Thymus (tissue), 11 donors: ENCODE measurements at regions not wholly inside any gene's neighbourhood (a gene's known extent, or its start where the extent isn't known, plus 50 kb on each side); places are given as distances from the start of the nearest gene placed in this dataset.
"Not testable (repeated sequence)": the region's sequence is repeated elsewhere in the genome, so short reads cannot be mapped to it uniquely, and the experiment has no call there.

Experiments
- DNase-seq, 9 donors: peaks; one replicate each; pipeline ENCODE4 v3.0.0-alpha.2; 2013; ENCODE audit warnings: low spot score in 9 of 9, low read depth in 6 of 9, missing footprints in 1 of 9
- H3K27ac ChIP-seq, 2 donors: one replicate each; pipeline ENCODE4 v1.5.1; 2013; ENCODE audit warnings: control low read depth in 1 of 2, low read depth in 1 of 2, low read length in 1 of 2, mild to moderate bottlenecking in 1 of 2, moderate library complexity in 1 of 2
- H3K27me3 ChIP-seq, 2 donors: one replicate each; pipeline ENCODE4 v1.5.1; 2013; ENCODE audit warnings: low read length in 1 of 2; ENCODE audit not compliant: control insufficient read depth in 2 of 2, insufficient read depth in 1 of 2
- H3K36me3 ChIP-seq, 2 donors: one replicate each; pipeline ENCODE4 v1.5.1; 2013; ENCODE audit warnings: low read length in 1 of 2, mild to moderate bottlenecking in 1 of 2, moderate library complexity in 1 of 2; ENCODE audit not compliant: control insufficient read depth in 2 of 2, insufficient read depth in 2 of 2
- H3K4me1 ChIP-seq, 2 donors: one replicate each; pipeline ENCODE4 v1.5.1; 2013; ENCODE audit warnings: low read length in 2 of 2; ENCODE audit not compliant: control insufficient read depth in 2 of 2, insufficient read depth in 2 of 2
- H3K4me3 ChIP-seq, 2 donors: one replicate each; pipeline ENCODE4 v1.5.1; 2013; ENCODE audit warnings: low read length in 2 of 2, control low read depth in 1 of 2, mild to moderate bottlenecking in 1 of 2
- H3K9me3 ChIP-seq, 2 donors: one replicate each; pipeline ENCODE4 v1.5.1; 2013; ENCODE audit warnings: low read length in 1 of 2, mild to moderate bottlenecking in 1 of 2; ENCODE audit not compliant: control insufficient read depth in 2 of 2, insufficient read depth in 1 of 2
- WGBS: extraction: QIAGEN DNeasy Blood & Tissue Kit; methylation state at CpG from one replicate; pipeline ENCODE4 v1.1.7; 2013; 5-methylcytosine and 5-hydroxymethylcytosine counted together
- donor health status: healthy.

DNA sequence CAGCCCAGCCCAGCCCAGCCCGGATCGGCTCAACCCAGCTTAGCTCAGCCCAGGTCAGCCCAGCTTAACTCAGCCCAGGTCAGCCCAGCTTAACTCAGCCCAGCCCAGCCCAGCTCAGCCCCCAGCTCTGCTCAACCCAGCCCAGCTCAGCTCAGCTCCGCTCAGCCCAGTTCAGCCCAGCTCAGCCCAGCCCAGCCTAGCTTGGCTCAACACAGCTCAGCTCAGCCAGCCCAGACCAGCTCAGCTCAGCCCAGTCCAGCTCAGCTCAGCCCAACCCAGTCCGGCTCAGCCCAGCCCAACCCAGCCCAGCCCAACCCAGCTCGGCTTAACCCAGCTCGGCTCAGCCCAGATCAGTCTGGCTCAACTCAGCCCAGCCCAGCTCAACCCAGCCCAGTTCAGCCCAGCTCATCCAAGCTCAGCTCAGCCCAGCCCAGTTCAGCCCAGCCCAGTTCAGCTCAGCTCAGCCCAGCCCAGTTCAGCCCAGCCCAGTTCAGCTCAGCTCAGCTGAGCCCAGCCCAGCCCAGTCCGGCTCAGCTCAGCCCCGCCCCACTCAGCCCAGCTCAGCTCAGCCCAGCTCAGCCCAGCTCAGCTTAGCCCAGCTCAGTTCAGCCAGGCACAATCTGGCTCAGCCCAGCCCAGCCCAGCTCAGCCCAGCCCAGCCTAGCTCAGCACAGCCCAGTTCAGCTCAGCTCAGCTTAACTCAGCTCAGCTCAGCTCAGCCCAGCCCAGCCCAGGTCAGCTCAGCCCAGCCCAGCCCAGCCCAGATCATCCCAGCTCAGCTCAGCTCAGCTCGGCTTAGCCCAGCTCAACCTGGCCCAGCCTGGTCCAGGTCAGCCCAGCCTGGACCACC lies 331.7 kb downstream of the TMEM121 start:
- DNase-seq = no peak
- Histone ChIP-seq H3K9me3 (no peaks in the 10 kb centered on the region), H3K27ac (peak overlapping the region; percentile 47 to 49), H3K27me3 (peaks cover 3 to 4% of the 10 kb centered on the region in 2 donors), H3K36me3 (peaks cover 3 to 7% of the 10 kb centered on the region in 2 donors), H3K4me1 (peaks cover 27 to 57% of the 10 kb centered on the region in 2 donors), H3K4me3 (no peak overlapping the region)
- 89% methylated on average over 9 of the region's 9 CpGs for WGBS

DNA sequence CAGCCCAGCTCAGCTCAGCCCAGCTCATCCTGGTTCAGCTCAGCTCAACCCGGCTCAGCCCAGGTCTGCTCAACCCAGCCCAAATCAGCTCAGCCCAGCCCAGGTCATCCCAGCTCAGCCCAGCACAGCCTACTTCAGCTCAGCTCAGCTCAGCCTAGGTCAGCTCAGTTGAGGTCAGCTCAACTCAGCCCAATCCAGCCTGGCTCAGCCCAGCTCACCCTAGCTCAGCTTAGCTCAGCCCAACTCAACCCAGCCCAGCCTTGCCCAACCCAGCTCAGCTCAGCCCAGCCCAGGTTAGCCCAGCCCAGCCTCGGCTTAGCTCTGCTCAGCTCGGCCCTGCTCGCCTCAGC lies 332.3 kb downstream of the TMEM121 start:
- Histone ChIP-seq H3K27ac (peak overlapping the region; percentile 47 to 52), H3K4me1 (peaks cover 32 to 63% of the 10 kb centered on the region in 2 donors), H3K9me3 (no peaks in the 10 kb centered on the region), H3K4me3 (no peak overlapping the region), H3K36me3 (peaks cover 3 to 7% of the 10 kb centered on the region in 2 donors), H3K27me3 (peaks cover 6 to 9% of the 10 kb centered on the region in 2 donors)
- no peak for DNase-seq
- 92% methylated on average over 4 of the region's 4 CpGs for WGBS

DNA sequence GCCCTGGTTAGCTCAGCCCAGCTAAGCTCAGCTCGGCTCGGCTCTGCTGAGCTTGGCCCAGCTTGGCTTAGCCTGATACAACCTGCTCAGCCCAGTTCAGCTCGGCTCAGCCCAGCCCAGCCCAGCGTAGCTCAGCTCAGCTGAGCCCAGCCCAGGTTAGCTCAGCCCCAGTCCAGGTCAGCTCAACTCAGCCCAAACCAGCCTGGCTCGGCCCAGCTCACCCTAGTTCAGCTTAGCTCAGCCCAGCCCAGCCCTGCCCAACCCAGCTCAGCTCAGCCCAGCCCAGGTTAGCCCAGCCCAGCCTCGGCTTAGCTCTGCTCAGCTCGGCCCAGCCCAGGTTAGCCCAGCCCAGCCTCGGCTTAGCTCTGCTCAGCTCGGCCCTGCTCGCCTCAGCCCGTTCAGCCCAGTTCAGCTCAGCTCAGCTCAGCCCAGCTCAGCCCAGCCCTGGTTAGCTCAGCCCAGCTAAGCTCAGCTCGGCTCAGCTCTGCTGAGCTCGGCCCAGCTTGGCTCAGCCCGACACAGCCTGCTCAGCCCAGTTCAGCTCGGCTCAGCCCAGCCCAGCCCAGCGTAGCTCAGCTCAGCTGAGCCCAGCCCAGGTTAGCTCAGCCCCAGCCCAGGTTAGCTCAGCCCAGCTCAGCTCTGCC lies 332.8 kb downstream of the TMEM121 start:
- Histone ChIP-seq H3K4me1 (peaks cover 32 to 68% of the 10 kb centered on the region in 2 donors), H3K27ac (peak overlapping the region; percentile 31 to 64), H3K27me3 (peaks cover 6 to 13% of the 10 kb centered on the region in 2 donors)
- WGBS = 83% methylated on average over 16 of the region's 16 CpGs
- H3K9me3 ChIP-seq, H3K4me3 ChIP-seq, DNase-seq, H3K36me3 ChIP-seq: not testable (repeated sequence)

DNA sequence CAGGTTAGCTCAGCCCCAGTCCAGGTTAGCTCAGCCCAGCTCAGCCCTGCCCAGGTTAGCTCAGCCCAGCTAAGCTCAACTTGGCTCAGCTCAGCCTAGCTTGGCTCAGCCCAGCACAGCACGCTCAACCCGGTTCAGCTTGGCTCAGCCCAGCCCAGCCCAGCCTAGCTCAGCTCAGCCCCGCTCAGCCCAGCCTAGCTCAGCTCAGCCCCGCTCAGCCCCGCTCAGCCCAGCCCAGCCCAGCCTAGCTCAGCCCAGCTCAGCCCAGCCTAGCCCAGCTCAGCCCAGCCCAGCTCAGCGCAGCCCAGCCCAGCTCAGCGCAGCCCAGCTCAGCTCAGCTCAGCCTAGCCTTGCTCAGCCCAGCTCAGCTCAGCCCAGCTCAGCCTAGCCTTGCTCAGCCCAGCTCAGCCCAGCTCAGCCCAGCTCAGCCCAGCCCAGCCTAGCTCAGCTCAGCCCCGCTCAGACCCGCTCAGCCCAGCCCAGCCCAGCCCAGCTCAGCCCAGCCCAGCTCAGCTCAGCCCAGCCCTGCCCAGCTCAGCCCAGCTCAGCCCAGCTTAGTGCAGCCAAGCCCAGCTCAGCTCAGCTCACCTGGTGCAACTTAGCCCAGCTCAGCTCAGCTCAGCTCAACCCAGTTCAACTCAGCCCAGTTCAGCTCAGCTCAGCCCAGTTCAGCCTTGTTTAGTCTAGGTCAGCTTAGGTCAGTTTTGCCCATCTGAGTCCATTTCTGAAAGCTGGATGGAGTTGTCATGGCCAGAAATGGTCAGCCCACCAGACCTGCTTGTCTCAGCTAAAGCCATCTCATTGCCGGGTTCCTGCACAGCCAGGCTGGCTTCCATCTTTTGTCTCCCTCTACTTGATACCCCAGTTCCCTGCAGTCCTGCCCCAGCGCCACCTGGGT lies 333.6 kb downstream of the TMEM121 start:
- peaks cover 32 to 76% of the 10 kb centered on the region in 2 donors for H3K4me1 ChIP-seq
- peaks cover 8 to 19% of the 10 kb centered on the region in 2 donors for H3K27me3 ChIP-seq
- peak overlapping the region; percentile 13 to 17 for H3K4me3 ChIP-seq
- peaks cover 0 to 3% of the 10 kb centered on the region in 2 donors for H3K36me3 ChIP-seq
- peaks cover 0 to 3% of the 10 kb centered on the region in 2 donors for H3K9me3 ChIP-seq
- WGBS = 81% methylated on average over 11 of the region's 11 CpGs
- peak overlapping the region; percentile 64 to 74 for H3K27ac ChIP-seq
- peak in 1 of 9 donors; percentile 5 for DNase-seq

DNA sequence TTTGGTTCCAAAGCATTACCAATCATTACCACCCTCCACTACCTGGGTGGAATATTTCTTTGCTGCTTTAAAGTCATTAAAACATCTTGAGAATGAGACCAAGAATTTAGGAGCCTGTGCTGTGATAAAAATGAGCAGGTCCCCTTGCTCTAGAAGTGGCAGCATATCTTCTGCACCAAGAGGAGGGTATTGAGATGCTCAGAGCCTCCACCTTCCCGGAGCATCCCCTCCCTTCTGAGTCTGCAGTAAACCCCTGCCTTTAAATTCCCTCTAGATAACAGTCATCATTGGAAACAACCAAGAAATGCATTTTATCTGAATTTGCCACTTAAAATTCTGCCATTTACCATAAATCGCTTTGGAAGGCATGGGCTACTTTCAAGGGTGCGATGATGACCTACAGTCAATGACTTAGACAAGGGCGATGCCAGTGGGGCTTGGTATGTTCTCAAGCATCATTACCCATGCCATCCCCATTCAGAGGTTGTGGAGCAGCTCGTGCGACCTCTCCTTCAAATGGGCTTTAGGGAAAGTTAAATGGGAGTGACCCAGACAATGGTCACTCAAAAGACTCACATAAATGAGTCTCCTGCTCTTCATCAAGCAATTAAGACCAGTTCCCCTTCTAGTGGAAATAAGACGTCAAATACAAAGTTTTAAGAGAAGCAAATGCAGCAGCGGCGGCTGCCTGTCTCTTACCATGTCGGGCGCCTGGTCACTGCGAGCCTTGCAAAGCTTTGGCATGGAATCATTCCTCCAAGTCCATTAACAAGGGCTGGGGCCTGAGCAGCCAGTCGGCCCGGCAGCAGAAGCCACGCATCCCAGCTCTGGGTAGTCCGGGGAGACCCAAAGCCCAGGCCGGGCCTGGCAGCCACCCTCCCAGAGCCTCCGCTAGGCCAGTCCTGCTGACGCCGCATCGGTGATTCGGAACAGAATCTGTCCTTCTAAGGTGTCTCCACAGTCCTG lies 334.5 kb downstream of the TMEM121 start:
- H3K4me3 ChIP-seq = peak overlapping the region; percentile 13 to 17
- H3K9me3 ChIP-seq = peaks cover 0 to 3% of the 10 kb centered on the region in 2 donors
- peak in 1 of 9 donors; percentile 14 for DNase-seq
- WGBS = 30% methylated on average over 22 of the region's 22 CpGs
- H3K4me1 ChIP-seq = peaks cover 39 to 85% of the 10 kb centered on the region in 2 donors
- peaks cover 8 to 21% of the 10 kb centered on the region in 2 donors for H3K27me3 ChIP-seq
- H3K27ac ChIP-seq = peak overlapping the region; percentile 36 to 61
- H3K36me3 ChIP-seq = no peaks in the 10 kb centered on the region

DNA sequence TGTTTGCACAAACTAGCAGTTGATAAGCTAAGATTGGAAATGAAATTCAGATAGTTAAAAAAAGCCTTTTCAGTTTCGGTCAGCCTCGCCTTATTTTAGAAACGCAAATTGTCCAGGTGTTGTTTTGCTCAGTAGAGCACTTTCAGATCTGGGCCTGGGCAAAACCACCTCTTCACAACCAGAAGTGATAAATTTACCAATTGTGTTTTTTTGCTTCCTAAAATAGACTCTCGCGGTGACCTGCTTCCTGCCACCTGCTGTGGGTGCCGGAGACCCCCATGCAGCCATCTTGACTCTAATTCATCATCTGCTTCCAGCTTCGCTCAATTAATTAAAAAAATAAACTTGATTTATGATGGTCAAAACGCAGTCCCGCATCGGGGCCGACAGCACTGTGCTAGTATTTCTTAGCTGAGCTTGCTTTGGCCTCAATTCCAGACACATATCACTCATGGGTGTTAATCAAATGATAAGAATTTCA lies 335.6 kb downstream of the TMEM121 start:
- 6% methylated on average over 11 of the region's 11 CpGs for WGBS
- DNase-seq = peak; percentile 56 to 88 (median 66)
- Histone ChIP-seq H3K27me3 (peaks cover 8 to 21% of the 10 kb centered on the region in 2 donors), H3K4me1 (peaks cover 39 to 83% of the 10 kb centered on the region in 2 donors), H3K27ac (peak overlapping the region; percentile 1 to 27), H3K36me3 (no peaks in the 10 kb centered on the region), H3K9me3 (peaks cover 0 to 12% of the 10 kb centered on the region in 2 donors), H3K4me3 (peak overlapping the region in 1 of 2 donors; percentile 19)

DNA sequence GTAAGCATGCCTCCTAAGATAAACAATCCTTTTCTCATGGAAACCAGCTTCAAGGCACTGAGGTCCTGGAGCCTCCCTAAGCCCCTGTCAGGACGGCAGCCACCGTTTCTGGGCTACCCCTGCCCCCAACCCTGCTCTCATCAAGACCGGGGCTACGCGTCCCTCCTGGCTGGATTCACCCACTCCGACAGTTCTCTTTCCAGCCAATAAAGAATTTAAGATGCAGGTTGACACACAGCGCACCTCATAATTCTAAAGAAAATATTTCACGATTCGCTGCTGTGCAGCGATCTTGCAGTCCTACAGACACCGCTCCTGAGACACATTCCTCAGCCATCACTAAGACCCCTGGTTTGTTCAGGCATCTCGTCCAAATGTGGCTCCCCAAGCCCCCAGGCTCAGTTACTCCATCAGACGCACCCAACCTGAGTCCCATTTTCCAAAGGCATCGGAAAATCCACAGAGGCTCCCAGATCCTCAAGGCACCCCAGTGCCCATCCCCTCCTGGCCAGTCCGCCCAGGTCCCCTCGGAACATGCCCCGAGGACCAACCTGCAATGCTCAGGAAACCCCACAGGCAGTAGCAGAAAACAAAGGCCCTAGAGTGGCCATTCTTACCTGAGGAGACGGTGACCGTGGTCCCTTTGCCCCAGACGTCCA lies 336.3 kb downstream of the TMEM121 start:
- no peak for DNase-seq
- Histone ChIP-seq H3K36me3 (no peaks in the 10 kb centered on the region), H3K4me3 (peak overlapping the region; percentile 18 to 30), H3K27ac (peak overlapping the region; percentile 55 to 68), H3K27me3 (peaks cover 8 to 21% of the 10 kb centered on the region in 2 donors), H3K9me3 (peaks cover 0 to 14% of the 10 kb centered on the region in 2 donors), H3K4me1 (peaks cover 39 to 78% of the 10 kb centered on the region in 2 donors)
- 21% methylated on average over 20 of the region's 20 CpGs for WGBS
